BJ (cell line): ENCODE measurements at regions not wholly inside any gene's neighbourhood (a gene's known extent, or its start where the extent isn't known, plus 50 kb on each side); places are given as distances from the start of the nearest gene placed in this dataset.

Experiments
- CTCF ChIA-PET: fragments of 350-600 bp; formaldehyde crosslinking; extraction: SDS; loops from one replicate; lab custom pipeline; 2021; ENCODE audit warnings: antibody characterized with exemption, inconsistent platforms; lab: Yijun Ruan, JAX
- POLR2A ChIA-PET: fragments of 300-600 bp; sonication (Branson Sonifier 250); formaldehyde crosslinking; extraction: SDS; loops from one replicate; lab custom pipeline; 2021; ENCODE audit warnings: antibody characterized with exemption; lab: Charles Lee
- DNase-seq: peaks from one replicate; pipeline ENCODE4 v3.0.0-alpha.2; 2011; ENCODE audit warnings: low read depth
- H3K27me3 ChIP-seq: 2 replicates; pipeline ENCODE4 v1.6.0; 2011; ENCODE audit warnings: low read length; ENCODE audit not compliant: control insufficient read depth, insufficient read depth
- H3K36me3 ChIP-seq: 2 replicates; pipeline ENCODE4 v1.5.1; 2011; ENCODE audit warnings: low read length; ENCODE audit not compliant: control insufficient read depth, insufficient read depth
- H3K4me3 ChIP-seq: 2 replicates; pipeline ENCODE4 v1.5.1; 2011; ENCODE audit warnings: low read depth, mild to moderate bottlenecking, control low read depth, low read length
- TF ChIP-seq, protein P1 (sequence below): IDR thresholded peaks from 2 replicates; pipeline ENCODE4 v1.5.1; 2011; ENCODE audit warnings: low read depth, mild to moderate bottlenecking, control low read depth, inconsistent platforms, low read length, moderate library complexity; ENCODE audit not compliant: insufficient read depth

DNA sequence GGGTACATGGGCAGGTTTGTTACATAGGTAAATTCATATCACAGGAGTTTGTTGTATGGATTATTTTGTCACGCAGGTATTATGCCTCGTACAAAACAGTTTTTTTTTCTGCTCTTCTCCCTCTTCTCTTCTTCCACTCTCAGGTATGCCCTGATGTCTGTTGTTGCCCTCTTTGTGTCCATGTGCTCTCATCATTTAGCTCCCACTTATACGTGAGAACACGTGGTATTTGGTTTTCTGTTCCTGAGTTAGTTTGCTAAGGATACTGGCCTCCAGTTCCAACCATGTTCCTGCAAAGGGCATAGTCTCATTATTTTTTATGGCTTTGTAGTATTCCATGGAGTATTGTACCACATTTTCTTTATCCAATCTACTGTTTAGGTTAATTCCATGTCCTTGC lies 65.7 kb downstream of the UNC5CL start:
- Histone ChIP-seq H3K36me3 (no peaks in the 10 kb centered on the region), H3K4me3 (no peak overlapping the region), H3K27me3 (no peaks in the 10 kb centered on the region; the same call in 1 of the 2 replicates)
- no peak for DNase-seq
- POLR2A ChIA-PET, result interaction anchor here (0.6 kb wide), 1 partner anchor 560 kb away, joined by 5 read pairs; no protein-coding TSS in a partner anchor
- CTCF ChIA-PET, result interaction anchor here (1.3 kb wide), 1 partner anchor 9 kb away, joined by 6 read pairs; no protein-coding TSS in a partner anchor
- TF ChIP-seq, protein P1, sequence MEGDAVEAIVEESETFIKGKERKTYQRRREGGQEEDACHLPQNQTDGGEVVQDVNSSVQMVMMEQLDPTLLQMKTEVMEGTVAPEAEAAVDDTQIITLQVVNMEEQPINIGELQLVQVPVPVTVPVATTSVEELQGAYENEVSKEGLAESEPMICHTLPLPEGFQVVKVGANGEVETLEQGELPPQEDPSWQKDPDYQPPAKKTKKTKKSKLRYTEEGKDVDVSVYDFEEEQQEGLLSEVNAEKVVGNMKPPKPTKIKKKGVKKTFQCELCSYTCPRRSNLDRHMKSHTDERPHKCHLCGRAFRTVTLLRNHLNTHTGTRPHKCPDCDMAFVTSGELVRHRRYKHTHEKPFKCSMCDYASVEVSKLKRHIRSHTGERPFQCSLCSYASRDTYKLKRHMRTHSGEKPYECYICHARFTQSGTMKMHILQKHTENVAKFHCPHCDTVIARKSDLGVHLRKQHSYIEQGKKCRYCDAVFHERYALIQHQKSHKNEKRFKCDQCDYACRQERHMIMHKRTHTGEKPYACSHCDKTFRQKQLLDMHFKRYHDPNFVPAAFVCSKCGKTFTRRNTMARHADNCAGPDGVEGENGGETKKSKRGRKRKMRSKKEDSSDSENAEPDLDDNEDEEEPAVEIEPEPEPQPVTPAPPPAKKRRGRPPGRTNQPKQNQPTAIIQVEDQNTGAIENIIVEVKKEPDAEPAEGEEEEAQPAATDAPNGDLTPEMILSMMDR, result no peak

DNA sequence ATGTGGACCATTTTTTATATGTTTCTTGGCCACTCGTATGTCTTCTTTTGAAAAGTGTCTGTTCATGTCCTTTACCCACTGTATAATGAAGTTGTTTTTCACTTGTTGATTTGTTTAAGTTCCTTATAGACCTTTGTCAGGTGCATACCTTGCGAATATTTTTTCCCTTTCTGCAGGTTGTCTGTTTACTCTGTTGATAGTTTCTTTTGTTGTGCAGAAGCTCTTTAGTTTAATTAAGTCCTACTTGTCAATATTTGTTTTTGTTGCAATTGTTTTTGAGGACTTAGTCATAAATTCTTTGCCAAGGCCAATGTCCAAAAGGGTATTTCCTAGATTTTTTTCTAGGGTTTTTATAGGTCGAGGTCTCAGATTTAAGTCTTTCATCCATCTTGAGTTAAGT lies 66.2 kb downstream of the UNC5CL start:
- Histone ChIP-seq H3K4me3 (no peak overlapping the region), H3K27me3 (no peaks in the 10 kb centered on the region; the same call in 1 of the 2 replicates), H3K36me3 (no peaks in the 10 kb centered on the region)
- no peak for DNase-seq
- ChIA-PET POLR2A (no interaction called here), CTCF (interaction anchor here (1.3 kb wide), 1 partner anchor 10 kb away, joined by 6 read pairs; no protein-coding TSS in a partner anchor)
- TF ChIP-seq, protein P1, result no peak

DNA sequence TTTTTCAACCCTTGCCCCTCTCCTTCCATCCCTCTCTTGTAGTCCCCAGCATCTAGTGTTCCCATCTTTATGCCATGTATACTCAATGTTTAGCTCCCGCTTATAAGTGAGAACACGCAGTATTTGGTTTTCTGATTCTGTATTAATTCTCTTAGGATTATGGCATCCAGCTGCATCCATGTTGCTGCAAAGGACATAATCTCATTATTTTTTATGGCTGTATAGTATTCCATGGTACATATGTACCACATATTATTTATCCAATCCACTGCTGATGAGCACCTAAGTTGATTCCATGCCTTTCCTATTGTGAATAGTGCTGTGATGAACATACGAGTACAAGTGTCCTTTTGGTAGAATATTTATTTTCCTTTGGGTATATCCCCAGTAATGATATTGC lies 66.8 kb downstream of the UNC5CL start:
- no peaks in the 10 kb centered on the region for H3K36me3 ChIP-seq
- TF ChIP-seq, protein P1, result no peak
- no peak for DNase-seq
- CTCF ChIA-PET, result no interaction called here
- H3K4me3 ChIP-seq, result no peak overlapping the region
- POLR2A ChIA-PET, result no interaction called here
- no peaks in the 10 kb centered on the region; the same call in 1 of the 2 replicates for H3K27me3 ChIP-seq

DNA sequence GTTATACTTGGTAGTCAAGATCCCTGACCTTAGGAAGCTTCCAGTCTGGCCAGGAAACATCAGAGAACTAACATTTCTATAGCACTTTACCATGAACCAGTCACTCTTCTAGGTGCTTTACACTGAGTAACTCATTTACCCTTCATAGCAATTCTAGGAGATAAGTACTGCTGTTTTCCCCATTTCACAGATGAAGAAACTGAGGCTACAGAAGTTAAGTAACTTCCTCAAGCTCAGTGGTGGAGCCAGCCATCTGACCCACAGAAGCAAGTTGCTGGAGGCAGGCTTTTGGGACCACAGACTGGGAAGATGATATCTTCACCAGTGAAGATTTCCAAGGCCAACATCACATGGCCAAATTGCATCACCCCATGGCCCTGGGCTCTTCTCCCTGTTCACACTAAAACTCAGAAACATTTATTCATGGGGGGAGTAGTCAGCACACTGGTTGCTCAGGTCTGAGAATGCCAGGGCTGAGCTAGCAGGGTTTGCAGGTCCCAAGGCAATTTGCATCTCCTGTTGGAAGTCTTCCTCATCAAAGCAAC lies 70.3 kb downstream of the UNC5CL start:
- ChIA-PET CTCF (interaction anchor here (0.7 to 0.9 kb wide), 2 partner anchors 25 to 34 kb away, joined by 3 to 4 read pairs; no protein-coding TSS in a partner anchor), POLR2A (interaction anchor here (1.4 kb wide), 1 partner anchor 11 kb away, joined by 3 read pairs; no protein-coding TSS in a partner anchor)
- DNase-seq, result no peak
- Histone ChIP-seq H3K27me3 (no peaks in the 10 kb centered on the region), H3K36me3 (no peaks in the 10 kb centered on the region), H3K4me3 (no peak overlapping the region)
- TF ChIP-seq, protein P1, result no peak

GRCh38 chr6:40966860-40967259 lies 72.2 kb downstream of the UNC5CL start:
- no peaks in the 10 kb centered on the region for H3K36me3 ChIP-seq
- POLR2A ChIA-PET, result no interaction called here
- no peak for DNase-seq
- no peak overlapping the region for H3K4me3 ChIP-seq
- TF ChIP-seq, protein P1, result no peak
- CTCF ChIA-PET, result interaction anchor here (1.0 to 1.3 kb wide), 3 partner anchors 9 to 30 kb away, joined by 3 to 5 read pairs (median 3); no protein-coding TSS in a partner anchor
- no peaks in the 10 kb centered on the region for H3K27me3 ChIP-seq
